Heart left ventricle (tissue), 13 donors: ENCODE measurements at regions not wholly inside any gene's neighbourhood (a gene's known extent, or its start where the extent isn't known, plus 50 kb on each side); places are given as distances from the start of the nearest gene placed in this dataset.

ENCODE experiments used
- CTCF ChIP-seq, 12 donors: fragments of 200-600 bp; sonication (generic) in 4 of 12; IDR thresholded peaks; one replicate each; pipeline versions ENCODE4 v1.5.0 to v1.8.0; 2018 to 2022; ENCODE audit warnings: antibody characterized with exemption in 12 of 12, mild to moderate bottlenecking in 5 of 12
- POLR2A ChIP-seq, 2 donors: fragments of 450-650 bp; IDR thresholded peaks; one replicate each; pipeline ENCODE4 v1.6.1; 2017; ENCODE audit warnings: antibody characterized with exemption in 2 of 2, mild to moderate bottlenecking in 2 of 2, moderate library complexity in 2 of 2
- donor health status: ischemic (EF 13 %, LVEDD 7.1; RV severe dilation, severe dysfunction).
- donor health status: DM: no; HTN: yes; CAD: no.
- donor health status: DM: no; HTN: no; CAD: no.
- donor health status: ischemic (EF 25% LVEDD 6.9; RV normal size, moderate dysfunction).
- donor health status: ischemic (EF 25% LVEDD 5.7; RV mildly dilated, moderate dysfunction).
- donor health status: ischemic (EF 35%, LVEDD 5.7; RV mildly dilated, moderate dysfunction).
- donor health status: nonischemic (EF 11% LVEDD 7.7; RV severe dilation, severe dysfunction).
- donor health status: DM: yes; HTN: yes; CAD: no.
- donor health status: PGD.
- donor health status: ischemic (EF 29% LVEDD 5.4; RV normal size, mild dysfunction).
- donor health status: nonischemic (EF 23%, LVEDD 6.1; RV moderate dilation, normal function).

GRCh38 chr11:69207165-69207889, 51.6 kb downstream of the SMIM38 start:
- TF ChIP-seq CTCF (IDR thresholded peaks at IDR 0.05): no peak
- no peak for TF ChIP-seq POLR2A (IDR thresholded peaks at IDR 0.05)
